OCI-LY7 (cell line): ENCODE measurements at regions not wholly inside any gene's neighbourhood (a gene's known extent, or its start where the extent isn't known, plus 50 kb on each side); places are given as distances from the start of the nearest gene placed in this dataset.

Experiments
- BruUV-seq: library from RNA; stranded (reverse); fragments of 400-500 nt; replicated peaks from 2 replicates; lab custom pipeline; 2021; lab: Mats Ljungman, UMichigan
- CTCF ChIA-PET: fragments of 300-600 bp; sonication (Branson Sonifier 250); formaldehyde crosslinking; loops from one replicate; lab custom pipeline; 2022; ENCODE audit warnings: antibody characterized with exemption; ENCODE audit not compliant: unreplicated experiment; lab: Charles Lee
- POLR2A ChIA-PET: fragments of 300-600 bp; sonication (Branson Sonifier 250); formaldehyde crosslinking; loops from one replicate; lab custom pipeline; 2022; ENCODE audit warnings: antibody characterized with exemption; lab: Charles Lee
- DNase-seq: peaks from one replicate; pipeline ENCODE4 v3.0.0-alpha.2; 2015; ENCODE audit warnings: low spot score
- H2AFZ ChIP-seq: fragments of 200-600 bp; sonication (generic), shearing (Covaris generic); 2 replicates; pipeline ENCODE4 v1.6.1; 2014; ENCODE audit warnings: mild to moderate bottlenecking, antibody characterized with exemption, low read length, moderate library complexity
- H3K27ac ChIP-seq: fragments of 200-600 bp; sonication (generic); 2 replicates; pipeline ENCODE4 v1.5.1; 2014; ENCODE audit warnings: mixed run types, low read depth, mild to moderate bottlenecking, moderate library complexity, low read length, inconsistent platforms; ENCODE audit not compliant: poor library complexity, severe bottlenecking
- H3K36me3 ChIP-seq: fragments of 200-600 bp; sonication (generic); 2 replicates; pipeline ENCODE4 v1.6.1; 2014; ENCODE audit warnings: mild to moderate bottlenecking, antibody characterized with exemption, low read length, moderate library complexity, mixed read lengths; ENCODE audit not compliant: insufficient read depth
- H3K4me1 ChIP-seq: fragments of 200-600 bp; sonication (generic); 2 replicates; pipeline ENCODE4 v1.5.1; 2014; ENCODE audit warnings: mild to moderate bottlenecking, low read length; ENCODE audit not compliant: insufficient read depth, poor library complexity, severe bottlenecking
- H3K4me2 ChIP-seq: fragments of 200-600 bp; sonication (generic); 2 replicates; pipeline ENCODE4 v1.6.1; 2014; ENCODE audit warnings: mild to moderate bottlenecking, low read length
- H3K4me3 ChIP-seq: fragments of 200-600 bp; sonication (generic); 2 replicates; pipeline ENCODE4 v1.5.1; 2014; ENCODE audit warnings: mild to moderate bottlenecking, low read depth, low read length; ENCODE audit not compliant: poor library complexity, severe bottlenecking
- H3K79me2 ChIP-seq: fragments of 200-600 bp; sonication (generic); 2 replicates; pipeline ENCODE4 v1.6.1; 2016; ENCODE audit warnings: low read depth, mild to moderate bottlenecking, low read length, moderate library complexity, mixed read lengths; ENCODE audit not compliant: insufficient read depth
- H3K9me2 ChIP-seq: fragments of 200-600 bp; sonication (generic); 2 replicates; pipeline ENCODE4 v1.6.1; 2016; ENCODE audit warnings: mild to moderate bottlenecking, low read length, mixed read lengths; ENCODE audit not compliant: insufficient read depth
- H3K9me3 ChIP-seq: fragments of 200-600 bp; sonication (generic); 2 replicates; pipeline ENCODE4 v1.6.1; 2014; ENCODE audit warnings: mild to moderate bottlenecking, mixed run types, low read length, mixed read lengths
- H4K20me1 ChIP-seq: fragments of 200-600 bp; sonication (generic); 2 replicates; pipeline ENCODE4 v1.6.1; 2014; ENCODE audit warnings: mild to moderate bottlenecking, antibody characterized with exemption, low read length, moderate library complexity, mixed read lengths; ENCODE audit not compliant: insufficient read depth
- EZH2phosphoT487 ChIP-seq: fragments of 200-600 bp; sonication (generic); IDR thresholded peaks from 2 replicates; pipeline ENCODE4 v1.6.1; 2018; ENCODE audit warnings: low read depth, borderline replicate concordance, mild to moderate bottlenecking, mixed run types, antibody characterized with exemption, low read length, moderate library complexity, mixed read lengths
- intact Hi-C: fragments of 100-400 bp; cut with micrococcal nuclease; formaldehyde crosslinking; loops from one replicate; pipeline ENCODE4 v1.10.0; 2022; ENCODE audit not compliant: unreplicated experiment
- TF ChIP-seq, protein P1 (sequence below): fragments of 200-600 bp; sonication (generic); conservative IDR thresholded peaks from 2 replicates; pipeline ENCODE4 v1.5.1; 2014; ENCODE audit warnings: mild to moderate bottlenecking, antibody characterized with exemption, low read length, moderate library complexity, mixed read lengths

DNA sequence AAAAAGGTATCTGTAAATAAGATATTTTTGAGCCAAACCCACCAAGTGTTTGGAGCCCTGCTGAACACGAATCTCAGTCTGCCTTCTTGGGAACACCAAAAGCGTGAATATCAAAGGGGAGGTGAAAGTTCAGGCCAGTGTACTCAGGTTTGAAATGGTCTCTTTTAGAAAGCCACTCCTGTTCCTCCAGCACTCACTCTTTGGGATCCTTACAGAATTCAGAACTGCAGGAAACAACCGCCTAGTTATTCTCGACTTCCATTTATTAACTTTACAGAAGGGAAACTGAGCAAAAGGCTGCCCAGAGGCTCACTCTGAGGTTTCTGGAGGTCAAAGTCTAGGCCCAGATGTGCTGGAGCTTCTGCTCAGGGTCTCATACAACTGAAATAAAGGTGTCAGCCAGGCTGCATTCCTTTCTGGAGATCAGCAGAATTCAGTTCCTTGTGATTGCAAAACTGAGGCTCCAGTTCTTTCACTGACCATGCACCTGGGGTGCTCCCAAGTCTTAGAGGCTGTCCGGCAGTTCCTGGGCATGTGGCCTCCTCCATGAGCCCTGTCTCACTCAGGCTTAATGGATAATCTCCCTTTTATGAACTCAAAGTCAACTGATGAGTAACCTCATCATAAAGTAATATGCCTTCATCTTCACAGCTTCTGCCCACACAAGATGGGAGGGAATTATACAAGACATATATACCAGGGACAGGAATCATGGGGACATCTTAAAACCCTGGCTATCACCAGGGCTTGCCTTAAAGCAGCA is 65.5 kb upstream of the TNFAIP3 start:
- H3K36me3 ChIP-seq, result no peaks in the 10 kb centered on the region
- POLR2A ChIA-PET, result no interaction called here
- H2AFZ ChIP-seq, result no peak overlapping the region
- no peak for TF ChIP-seq EZH2phosphoT487
- TF ChIP-seq, protein P1, sequence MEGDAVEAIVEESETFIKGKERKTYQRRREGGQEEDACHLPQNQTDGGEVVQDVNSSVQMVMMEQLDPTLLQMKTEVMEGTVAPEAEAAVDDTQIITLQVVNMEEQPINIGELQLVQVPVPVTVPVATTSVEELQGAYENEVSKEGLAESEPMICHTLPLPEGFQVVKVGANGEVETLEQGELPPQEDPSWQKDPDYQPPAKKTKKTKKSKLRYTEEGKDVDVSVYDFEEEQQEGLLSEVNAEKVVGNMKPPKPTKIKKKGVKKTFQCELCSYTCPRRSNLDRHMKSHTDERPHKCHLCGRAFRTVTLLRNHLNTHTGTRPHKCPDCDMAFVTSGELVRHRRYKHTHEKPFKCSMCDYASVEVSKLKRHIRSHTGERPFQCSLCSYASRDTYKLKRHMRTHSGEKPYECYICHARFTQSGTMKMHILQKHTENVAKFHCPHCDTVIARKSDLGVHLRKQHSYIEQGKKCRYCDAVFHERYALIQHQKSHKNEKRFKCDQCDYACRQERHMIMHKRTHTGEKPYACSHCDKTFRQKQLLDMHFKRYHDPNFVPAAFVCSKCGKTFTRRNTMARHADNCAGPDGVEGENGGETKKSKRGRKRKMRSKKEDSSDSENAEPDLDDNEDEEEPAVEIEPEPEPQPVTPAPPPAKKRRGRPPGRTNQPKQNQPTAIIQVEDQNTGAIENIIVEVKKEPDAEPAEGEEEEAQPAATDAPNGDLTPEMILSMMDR, result no peak
- BruUV-seq, result no TSS peak
- CTCF ChIA-PET, result no interaction called here
- no peaks in the 10 kb centered on the region for H3K9me2 ChIP-seq
- H4K20me1 ChIP-seq, result no peaks in the 10 kb centered on the region
- no peaks in the 10 kb centered on the region for H3K4me1 ChIP-seq
- intact Hi-C loops, result loop anchor here (2.0 kb wide), 1 partner anchor 65 kb away; the partner anchor contains the start of gene TNFAIP3
- H3K79me2 ChIP-seq, result no peaks in the 10 kb centered on the region
- no peak overlapping the region for H3K4me2 ChIP-seq
- H3K9me3 ChIP-seq, result no peaks in the 10 kb centered on the region
- no peak overlapping the region for H3K4me3 ChIP-seq
- no peak for DNase-seq
- H3K27ac ChIP-seq, result no peak overlapping the region

DNA sequence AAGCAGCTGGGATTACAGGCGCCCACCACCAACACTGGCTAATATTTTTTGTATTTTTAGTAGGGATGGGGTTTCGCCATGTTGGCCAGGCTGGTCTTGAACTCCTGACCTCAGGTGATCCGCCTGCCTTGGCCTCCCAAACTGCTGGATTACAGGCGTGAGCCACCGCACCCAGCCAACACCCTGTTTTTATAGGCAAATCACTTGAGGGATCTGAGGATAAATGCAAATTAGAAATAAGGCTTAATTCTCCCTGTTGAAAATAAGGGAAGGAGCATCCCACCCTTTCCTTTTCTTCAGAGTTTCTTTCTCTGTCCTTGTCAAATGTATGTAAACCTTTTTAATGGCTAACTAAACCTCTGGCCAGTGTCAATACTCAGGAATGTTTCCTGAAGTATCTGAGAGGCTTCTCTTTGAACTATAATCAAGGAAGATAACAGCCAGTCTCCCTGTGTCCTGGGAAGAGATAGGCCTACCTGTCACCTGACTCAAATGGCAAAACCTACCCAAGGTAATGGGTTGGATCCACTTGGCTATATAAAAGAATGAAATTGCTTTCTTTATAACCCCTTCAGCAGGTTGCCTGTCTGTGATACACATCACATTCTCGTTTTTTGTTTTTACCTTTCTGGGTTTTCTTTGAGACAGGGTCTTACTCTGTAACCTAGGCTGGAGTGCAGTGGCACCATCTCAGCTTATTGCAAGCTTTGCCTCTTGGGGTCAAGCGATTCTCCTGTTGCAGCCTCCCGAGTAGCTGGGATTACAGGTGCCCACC is 64.5 kb upstream of the TNFAIP3 start:
- H3K4me1 ChIP-seq, result no peaks in the 10 kb centered on the region
- no peaks in the 10 kb centered on the region for H4K20me1 ChIP-seq
- H3K4me2 ChIP-seq, result no peak overlapping the region
- no peaks in the 10 kb centered on the region for H3K79me2 ChIP-seq
- no peak overlapping the region for H3K4me3 ChIP-seq
- H3K9me3 ChIP-seq, result no peaks in the 10 kb centered on the region
- H3K27ac ChIP-seq, result no peak overlapping the region
- H3K9me2 ChIP-seq, result no peaks in the 10 kb centered on the region
- no TSS peak for BruUV-seq
- no peak for DNase-seq
- no peak overlapping the region for H2AFZ ChIP-seq
- intact Hi-C loops, result no loop called here
- POLR2A ChIA-PET, result interaction anchor here (0.6 kb wide), 1 partner anchor 62 kb away, joined by 3 read pairs; no protein-coding TSS in a partner anchor
- CTCF ChIA-PET, result no interaction called here
- TF ChIP-seq, protein P1, result no peak
- TF ChIP-seq EZH2phosphoT487, result no peak
- H3K36me3 ChIP-seq, result no peaks in the 10 kb centered on the region

DNA sequence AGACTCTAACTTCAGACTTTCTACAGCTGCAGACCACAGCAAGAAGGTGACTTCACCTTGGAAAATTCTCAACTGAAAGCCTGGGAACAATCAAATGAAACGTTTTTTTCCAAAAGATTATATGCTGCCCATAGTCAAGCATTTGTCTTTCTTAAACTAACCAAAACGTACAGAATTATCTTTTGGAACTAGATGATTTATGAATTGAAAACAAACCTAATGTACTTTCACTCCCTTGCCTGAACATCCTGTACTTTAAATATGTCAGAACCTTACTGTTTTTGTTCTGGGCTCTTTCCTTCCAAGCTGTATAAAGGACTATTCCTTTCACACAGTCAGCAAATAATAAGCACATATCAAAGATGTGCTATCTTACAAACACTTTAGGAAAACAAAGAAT is 62.4 kb upstream of the TNFAIP3 start:
- H3K36me3 ChIP-seq, result no peaks in the 10 kb centered on the region
- CTCF ChIA-PET, result no interaction called here
- no peak overlapping the region for H3K4me3 ChIP-seq
- no TSS peak for BruUV-seq
- no peak for TF ChIP-seq EZH2phosphoT487
- TF ChIP-seq, protein P1, result no peak
- H3K79me2 ChIP-seq, result no peaks in the 10 kb centered on the region
- H2AFZ ChIP-seq, result no peak overlapping the region
- intact Hi-C loops, result no loop called here
- H3K27ac ChIP-seq, result no peak overlapping the region
- DNase-seq, result no peak
- H3K9me3 ChIP-seq, result no peaks in the 10 kb centered on the region
- no peaks in the 10 kb centered on the region for H3K9me2 ChIP-seq
- POLR2A ChIA-PET, result interaction anchor here (1.1 kb wide), 1 partner anchor 11 kb away, joined by 5 read pairs; no protein-coding TSS in a partner anchor
- no peak overlapping the region for H3K4me2 ChIP-seq
- no peaks in the 10 kb centered on the region for H3K4me1 ChIP-seq
- no peaks in the 10 kb centered on the region for H4K20me1 ChIP-seq
